Gastrocnemius medialis (tissue), 4 donors: ENCODE measurements at regions not wholly inside any gene's neighbourhood (a gene's known extent, or its start where the extent isn't known, plus 50 kb on each side); places are given as distances from the start of the nearest gene placed in this dataset.

ENCODE experiments used
- POLR2A ChIP-seq, 2 donors: fragments of 450-650 bp; IDR thresholded peaks; one replicate each; pipeline ENCODE4 v1.6.1; 2017; ENCODE audit warnings: antibody characterized with exemption in 2 of 2, mild to moderate bottlenecking in 2 of 2, moderate library complexity in 2 of 2
- TF ChIP-seq, protein P1 (sequence below), 5 experiments: fragments of 450-650 bp in 3 of 5; fragments of 200-600 bp in 2 of 5; sonication (generic) in 2 of 5; IDR thresholded peaks in 4 of 5; conservative IDR thresholded peaks in 1 of 5; 1 replicate in 4 of 5; 2 replicates in 1 of 5; pipeline ENCODE4 v1.5.1; 2016 to 2019; ENCODE audit warnings: antibody characterized with exemption in 5 of 5, mild to moderate bottlenecking in 3 of 5, moderate library complexity in 3 of 5

DNA sequence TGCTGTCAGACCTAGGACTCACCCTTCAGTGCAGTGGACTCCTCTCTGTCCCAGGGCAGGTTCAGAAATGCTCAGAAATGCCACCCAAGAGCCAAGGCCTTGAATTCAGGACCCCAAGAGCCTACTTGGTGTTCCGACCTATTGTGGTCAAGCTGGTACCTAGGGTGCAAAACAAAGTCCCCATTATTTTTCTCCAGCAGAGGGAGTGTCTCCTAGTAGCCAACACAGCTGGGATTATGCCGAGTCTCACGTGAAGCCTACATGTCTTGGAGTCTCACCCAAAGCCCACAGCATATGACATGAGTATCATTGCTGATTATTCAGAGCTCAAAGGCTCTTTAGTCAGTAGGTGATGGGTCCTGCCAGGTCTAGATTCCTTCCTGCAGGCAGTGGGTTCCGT is 671.1 kb upstream of the SPRY2 start:
- TF ChIP-seq, protein P1, sequence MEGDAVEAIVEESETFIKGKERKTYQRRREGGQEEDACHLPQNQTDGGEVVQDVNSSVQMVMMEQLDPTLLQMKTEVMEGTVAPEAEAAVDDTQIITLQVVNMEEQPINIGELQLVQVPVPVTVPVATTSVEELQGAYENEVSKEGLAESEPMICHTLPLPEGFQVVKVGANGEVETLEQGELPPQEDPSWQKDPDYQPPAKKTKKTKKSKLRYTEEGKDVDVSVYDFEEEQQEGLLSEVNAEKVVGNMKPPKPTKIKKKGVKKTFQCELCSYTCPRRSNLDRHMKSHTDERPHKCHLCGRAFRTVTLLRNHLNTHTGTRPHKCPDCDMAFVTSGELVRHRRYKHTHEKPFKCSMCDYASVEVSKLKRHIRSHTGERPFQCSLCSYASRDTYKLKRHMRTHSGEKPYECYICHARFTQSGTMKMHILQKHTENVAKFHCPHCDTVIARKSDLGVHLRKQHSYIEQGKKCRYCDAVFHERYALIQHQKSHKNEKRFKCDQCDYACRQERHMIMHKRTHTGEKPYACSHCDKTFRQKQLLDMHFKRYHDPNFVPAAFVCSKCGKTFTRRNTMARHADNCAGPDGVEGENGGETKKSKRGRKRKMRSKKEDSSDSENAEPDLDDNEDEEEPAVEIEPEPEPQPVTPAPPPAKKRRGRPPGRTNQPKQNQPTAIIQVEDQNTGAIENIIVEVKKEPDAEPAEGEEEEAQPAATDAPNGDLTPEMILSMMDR (IDR thresholded peaks at IDR 0.05 in 4 of 5, conservative IDR thresholded peaks at IDR 0.05 in 1 of 5) = no peak
- TF ChIP-seq POLR2A (IDR thresholded peaks at IDR 0.05) = no peak
